ENCODE measurements at regions not wholly inside any gene's neighbourhood (a gene's known extent, or its start where the extent isn't known, plus 50 kb on each side); places are given as distances from the start of the nearest gene placed in this dataset.
"Not testable (repeated sequence)": the region's sequence is repeated elsewhere in the genome, so short reads cannot be mapped to it uniquely, and the experiment has no call there.

DNA sequence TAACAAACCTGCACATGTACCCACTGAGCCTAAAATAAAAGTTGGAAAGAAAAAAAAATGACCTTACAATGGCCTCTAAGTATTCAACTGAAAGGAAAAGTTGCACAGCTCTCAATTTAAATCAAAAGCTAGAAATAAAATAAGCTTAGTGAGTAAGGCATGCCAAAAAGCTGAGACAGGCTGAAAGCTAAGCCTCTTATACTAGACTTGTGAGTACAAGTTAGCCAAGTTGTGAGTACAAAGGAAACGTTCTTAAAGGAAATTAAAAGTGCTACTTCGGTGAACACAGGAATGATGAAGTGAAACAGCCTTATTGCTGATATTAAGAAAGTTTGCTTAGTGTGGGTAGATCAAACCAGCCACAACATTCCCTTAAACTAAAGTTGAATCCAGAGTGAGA, 707.9 kb upstream of the PITX2 start:
- no peaks in the 10 kb centered on the region for H3K79me2 ChIP-seq (ENCODE audit: control insufficient read depth, insufficient read depth, low read length)
- no peak overlapping the region for H2AFZ ChIP-seq (ENCODE audit: control insufficient read depth, low read depth, low read length)
- intact Hi-C loops (cut with micrococcal nuclease; ENCODE audit: unreplicated experiment) (no loop called here), in situ Hi-C loops (cut with MboI) (no loop called here)
- TF ChIP-seq PAX5 (IDR thresholded peaks at IDR 0.05; ENCODE audit: borderline replicate concordance, low read depth, low read length) = no peak
- TF ChIP-seq YBX1 (IDR thresholded peaks at IDR 0.05) = no peak
- no peak for TF ChIP-seq BRCA1 (IDR thresholded peaks at IDR 0.05; ENCODE audit: low read depth, low read length)
- H3K4me2 ChIP-seq (ENCODE audit: control insufficient read depth, insufficient read depth) = no peak overlapping the region
- no peaks in the 10 kb centered on the region for H3K27me3 ChIP-seq (replicated peaks in 1 of 2; ENCODE audit: control insufficient read depth in 2 of 2, insufficient read depth in 2 of 2, low read length in 1 of 2)
- no peaks in the 10 kb centered on the region for H3K36me3 ChIP-seq (ENCODE audit: control insufficient read depth in 2 of 2, insufficient read depth in 2 of 2, low read length in 1 of 2)
- H4K20me1 ChIP-seq (ENCODE audit: control insufficient read depth, insufficient read depth) = no peaks in the 10 kb centered on the region
- ChIA-PET SMC1A (ENCODE audit: uncharacterized antibody, unreplicated experiment) (interaction anchor here (1.3 kb wide), 1 partner anchor 27 kb away, joined by 3 read pairs; no protein-coding TSS in a partner anchor), CTCF (no interaction called here), POLR2A (no interaction called here), RAD21 (ENCODE audit: unreplicated experiment) (no interaction called here)
- H3K9ac ChIP-seq (ENCODE audit: control insufficient read depth, insufficient read depth, low read length) = no peak overlapping the region
- DNase-seq (ENCODE audit: low read depth, low spot score) (no peak), FAIRE-seq (no peak), ATAC-seq (no peak)
- H3K9me3 ChIP-seq (replicated peaks; ENCODE audit: control insufficient read depth, insufficient read depth, low read length) = no peaks in the 10 kb centered on the region
- no TSS peak for BruUV-seq (replicated peaks)
- H3K4me1 ChIP-seq (ENCODE audit: control insufficient read depth, insufficient read depth, low read length) = no peaks in the 10 kb centered on the region
- no peak overlapping the region for H3K4me3 ChIP-seq
- 0% methylated on average over 2 of the region's 2 CpGs for WGBS (ENCODE audit: insufficient coverage, insufficient replicate concordance, low lambda C conversion rate, missing lambda C conversion rate)
- no peak overlapping the region for H3K27ac ChIP-seq (ENCODE audit: control insufficient read depth, insufficient read depth)

DNA sequence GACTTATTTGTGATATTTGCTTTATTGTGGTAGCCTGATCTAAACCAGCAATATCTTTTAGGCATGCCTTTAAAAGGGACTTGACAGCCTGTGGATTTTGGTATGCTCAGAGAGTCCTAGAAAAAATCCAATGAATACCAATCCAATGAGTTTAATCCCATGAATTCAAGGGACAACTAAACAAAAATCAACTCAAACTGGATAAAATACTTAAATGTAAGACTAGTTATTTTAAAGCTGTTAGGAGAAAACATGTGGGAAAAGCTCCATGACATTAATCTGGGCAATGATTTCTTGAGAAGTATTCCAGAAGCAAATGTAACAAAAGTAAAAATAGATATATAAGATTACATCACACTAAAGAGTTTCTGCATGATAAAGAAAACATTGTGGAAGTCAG, 711.5 kb upstream of the PITX2 start:
- BruUV-seq (replicated peaks) = no TSS peak
- SMC1A ChIA-PET (ENCODE audit: uncharacterized antibody, unreplicated experiment) = no interaction called here
- RAD21 ChIA-PET (ENCODE audit: unreplicated experiment) = no interaction called here
- POLR2A ChIA-PET = no interaction called here
- Histone ChIP-seq H3K36me3 (ENCODE audit: control insufficient read depth in 2 of 2, insufficient read depth in 2 of 2, low read length in 1 of 2) (no peaks in the 10 kb centered on the region), H3K27me3 (replicated peaks in 1 of 2; ENCODE audit: control insufficient read depth in 2 of 2, insufficient read depth in 2 of 2, low read length in 1 of 2) (no peaks in the 10 kb centered on the region), H3K4me2 (ENCODE audit: control insufficient read depth, insufficient read depth) (no peak overlapping the region), H3K9me3 (replicated peaks; ENCODE audit: control insufficient read depth, insufficient read depth, low read length) (no peaks in the 10 kb centered on the region), H3K4me3 (no peak overlapping the region), H3K4me1 (ENCODE audit: control insufficient read depth, insufficient read depth, low read length) (no peaks in the 10 kb centered on the region), H2AFZ (ENCODE audit: control insufficient read depth, low read depth, low read length) (no peak overlapping the region), H3K9ac (ENCODE audit: control insufficient read depth, insufficient read depth, low read length) (no peak overlapping the region), H3K79me2 (ENCODE audit: control insufficient read depth, insufficient read depth, low read length) (no peaks in the 10 kb centered on the region), H3K27ac (ENCODE audit: control insufficient read depth, insufficient read depth) (no peak overlapping the region), H4K20me1 (ENCODE audit: control insufficient read depth, insufficient read depth) (no peaks in the 10 kb centered on the region)
- in situ Hi-C loops (cut with MboI) = no loop called here
- CTCF ChIA-PET = no interaction called here
- no peak for FAIRE-seq
- DNase-seq (ENCODE audit: low read depth, low spot score) = no peak
- TF ChIP-seq YY1 (IDR thresholded peaks at IDR 0.05; ENCODE audit: low read depth, low read length) = no peak
- TF ChIP-seq, protein P1, sequence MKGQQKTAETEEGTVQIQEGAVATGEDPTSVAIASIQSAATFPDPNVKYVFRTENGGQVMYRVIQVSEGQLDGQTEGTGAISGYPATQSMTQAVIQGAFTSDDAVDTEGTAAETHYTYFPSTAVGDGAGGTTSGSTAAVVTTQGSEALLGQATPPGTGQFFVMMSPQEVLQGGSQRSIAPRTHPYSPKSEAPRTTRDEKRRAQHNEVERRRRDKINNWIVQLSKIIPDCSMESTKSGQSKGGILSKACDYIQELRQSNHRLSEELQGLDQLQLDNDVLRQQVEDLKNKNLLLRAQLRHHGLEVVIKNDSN (IDR thresholded peaks at IDR 0.05; ENCODE audit: borderline replicate concordance, extremely low read length, insufficient read depth, low read depth, low read length) = no peak
- TF ChIP-seq KLF5 (IDR thresholded peaks at IDR 0.05; ENCODE audit: partially characterized antibody) = no peak
- no peak for TF ChIP-seq LARP7 (IDR thresholded peaks at IDR 0.05)
- no peak for TF ChIP-seq POLR2AphosphoS2 (IDR thresholded peaks at IDR 0.05; ENCODE audit: low read depth, low read length)
- TF ChIP-seq SMAD5 (IDR thresholded peaks at IDR 0.05; ENCODE audit: low read depth) = no peak
- TF ChIP-seq KDM1A (IDR thresholded peaks at IDR 0.05; ENCODE audit: borderline replicate concordance) = no peak
- no peak for TF ChIP-seq HDAC6 (IDR thresholded peaks at IDR 0.05; ENCODE audit: unreplicated experiment)
- no peak for TF ChIP-seq RBBP5 (conservative IDR thresholded peaks at IDR 0.05)
- no peak for ATAC-seq
- intact Hi-C loops (cut with micrococcal nuclease; ENCODE audit: unreplicated experiment) = no loop called here

DNA sequence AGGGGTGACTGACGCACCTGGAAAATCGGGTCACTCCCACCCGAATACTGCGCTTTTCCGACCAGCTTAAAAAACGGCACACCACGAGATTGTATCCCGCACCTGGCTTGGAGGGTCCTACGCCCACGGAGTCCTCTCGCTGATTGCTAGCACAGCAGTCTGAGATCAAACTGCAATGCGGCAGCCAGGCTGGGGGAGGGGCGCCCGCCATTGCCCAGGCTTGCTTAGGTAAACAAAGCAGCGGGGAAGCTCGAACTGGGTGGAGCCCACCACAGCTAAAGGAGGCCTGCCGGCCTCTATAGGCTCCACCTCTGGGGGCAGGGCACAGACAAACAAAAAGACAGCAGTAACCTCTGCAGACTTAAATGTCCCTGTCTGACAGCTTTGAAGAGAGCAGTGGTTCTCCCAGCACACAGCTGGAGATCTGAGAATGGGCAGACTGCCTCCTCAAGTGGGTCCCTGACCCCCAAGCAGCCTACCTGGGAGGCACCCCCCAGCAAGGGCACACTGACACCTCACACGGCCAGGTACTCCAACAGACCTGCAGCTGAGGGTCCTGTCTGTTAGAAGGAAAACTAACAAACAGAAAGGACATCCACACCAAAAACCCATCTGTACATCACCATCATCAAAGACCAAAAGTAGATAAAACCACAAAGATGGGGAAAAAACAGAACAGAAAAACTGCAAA, 714.5 kb upstream of the PITX2 start:
- H3K4me1 ChIP-seq (ENCODE audit: control insufficient read depth, insufficient read depth, low read length); SMC1A ChIA-PET (ENCODE audit: uncharacterized antibody, unreplicated experiment); H2AFZ ChIP-seq (ENCODE audit: control insufficient read depth, low read depth, low read length); in situ Hi-C loops (cut with MboI); H4K20me1 ChIP-seq (ENCODE audit: control insufficient read depth, insufficient read depth); POLR2A ChIA-PET; RAD21 ChIA-PET (ENCODE audit: unreplicated experiment); H3K4me3 ChIP-seq; H3K27ac ChIP-seq (ENCODE audit: control insufficient read depth, insufficient read depth); H3K27me3 ChIP-seq (replicated peaks in 1 of 2; ENCODE audit: control insufficient read depth in 2 of 2, insufficient read depth in 2 of 2, low read length in 1 of 2); H3K4me2 ChIP-seq (ENCODE audit: control insufficient read depth, insufficient read depth); intact Hi-C loops (cut with micrococcal nuclease; ENCODE audit: unreplicated experiment); H3K9me3 ChIP-seq (replicated peaks; ENCODE audit: control insufficient read depth, insufficient read depth, low read length); H3K9ac ChIP-seq (ENCODE audit: control insufficient read depth, insufficient read depth, low read length); DNase-seq (ENCODE audit: low read depth, low spot score); H3K36me3 ChIP-seq (ENCODE audit: control insufficient read depth in 2 of 2, insufficient read depth in 2 of 2, low read length in 1 of 2); CTCF ChIA-PET; H3K79me2 ChIP-seq (ENCODE audit: control insufficient read depth, insufficient read depth, low read length); ATAC-seq; BruUV-seq (replicated peaks); FAIRE-seq: not testable (repeated sequence)
- WGBS (ENCODE audit: insufficient coverage, insufficient replicate concordance, low lambda C conversion rate, missing lambda C conversion rate) = 47% methylated on average over 17 of the region's 18 CpGs
